GM10248 (cell line): ENCODE measurements at regions not wholly inside any gene's neighbourhood (a gene's known extent, or its start where the extent isn't known, plus 50 kb on each side); places are given as distances from the start of the nearest gene placed in this dataset.

ENCODE experiments used
- CTCF ChIA-PET: fragments of 300-600 bp; sonication (Branson Sonifier 250); formaldehyde crosslinking; extraction: SDS; loops from one replicate; lab custom pipeline; 2021; ENCODE audit warnings: antibody characterized with exemption; lab: Yijun Ruan, JAX
- POLR2A ChIA-PET: fragments of 350-650 bp; sonication (Branson Sonifier 250); formaldehyde crosslinking; extraction: SDS; loops from one replicate; lab custom pipeline; 2020; ENCODE audit warnings: antibody characterized with exemption; lab: Yijun Ruan, JAX
- DNase-seq: peaks from one replicate; pipeline ENCODE4 v3.0.0; 2012; ENCODE audit errors: extremely low spot score
- TF ChIP-seq, protein P1 (sequence below): IDR thresholded peaks from 2 replicates; pipeline ENCODE4 v1.5.1; 2012; ENCODE audit warnings: mild to moderate bottlenecking, low read depth; ENCODE audit errors: extremely low read depth, missing control alignments, control extremely low read depth

DNA sequence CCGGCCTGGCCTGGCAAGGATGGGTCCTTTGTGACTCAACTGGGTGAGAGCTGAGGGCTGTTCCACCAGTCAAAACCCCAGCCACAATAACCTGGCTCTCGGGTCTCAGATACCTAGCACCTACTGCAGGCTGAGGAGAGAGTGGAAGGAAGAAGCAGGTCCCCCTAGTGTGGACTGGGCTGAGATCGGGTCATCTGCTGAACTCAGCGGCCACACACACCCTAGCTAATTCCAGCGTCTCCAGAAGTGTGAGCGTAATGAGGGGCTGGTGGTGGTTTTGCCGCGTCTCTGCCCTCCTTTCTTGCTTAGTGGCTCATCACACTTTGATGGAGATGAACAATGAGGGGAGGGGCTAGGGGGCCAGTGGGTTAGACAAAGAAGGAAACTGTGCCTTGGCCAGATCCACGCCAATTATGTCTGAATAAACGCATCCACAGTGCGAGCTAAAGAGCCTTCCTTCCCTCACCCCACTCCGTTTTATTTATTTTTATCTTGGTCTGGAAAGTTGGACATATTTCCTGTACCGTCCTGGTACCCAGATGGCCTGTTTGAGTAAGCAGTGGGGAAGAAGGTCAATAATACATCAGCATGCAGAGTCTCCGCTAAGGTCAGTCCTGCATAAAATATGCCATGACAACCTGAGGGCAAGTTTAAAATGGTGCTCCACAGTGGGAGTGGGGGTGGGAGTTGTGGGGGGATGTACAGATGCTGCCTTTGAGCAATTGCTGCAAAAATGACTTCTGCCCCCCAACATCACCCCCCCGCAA is 370.0 kb downstream of the WDR72 start:
- CTCF ChIA-PET: interaction anchor here (0.7 kb wide), 1 partner anchor 27 kb away, joined by 3 read pairs; no protein-coding TSS in a partner anchor

DNA sequence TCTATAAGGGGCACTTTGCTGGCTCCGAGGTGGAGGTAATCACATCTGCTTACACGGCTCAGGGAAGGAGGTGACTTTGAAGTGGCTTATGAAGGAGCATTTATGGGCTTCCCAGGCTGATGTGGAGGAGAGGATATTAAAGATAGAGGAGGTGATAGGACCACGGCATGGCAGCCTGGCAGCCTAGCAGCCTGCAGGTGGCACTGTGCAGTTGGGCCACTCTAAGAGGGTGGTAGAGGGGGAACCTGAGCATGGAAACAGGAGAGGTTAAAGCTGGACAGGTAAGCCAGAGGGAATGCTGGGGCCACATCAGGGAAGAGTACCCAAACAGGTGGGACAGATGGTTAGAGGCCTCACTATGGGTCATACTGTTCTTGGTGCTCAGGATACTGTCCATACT is 375.0 kb downstream of the WDR72 start:
- TF ChIP-seq, protein P1, sequence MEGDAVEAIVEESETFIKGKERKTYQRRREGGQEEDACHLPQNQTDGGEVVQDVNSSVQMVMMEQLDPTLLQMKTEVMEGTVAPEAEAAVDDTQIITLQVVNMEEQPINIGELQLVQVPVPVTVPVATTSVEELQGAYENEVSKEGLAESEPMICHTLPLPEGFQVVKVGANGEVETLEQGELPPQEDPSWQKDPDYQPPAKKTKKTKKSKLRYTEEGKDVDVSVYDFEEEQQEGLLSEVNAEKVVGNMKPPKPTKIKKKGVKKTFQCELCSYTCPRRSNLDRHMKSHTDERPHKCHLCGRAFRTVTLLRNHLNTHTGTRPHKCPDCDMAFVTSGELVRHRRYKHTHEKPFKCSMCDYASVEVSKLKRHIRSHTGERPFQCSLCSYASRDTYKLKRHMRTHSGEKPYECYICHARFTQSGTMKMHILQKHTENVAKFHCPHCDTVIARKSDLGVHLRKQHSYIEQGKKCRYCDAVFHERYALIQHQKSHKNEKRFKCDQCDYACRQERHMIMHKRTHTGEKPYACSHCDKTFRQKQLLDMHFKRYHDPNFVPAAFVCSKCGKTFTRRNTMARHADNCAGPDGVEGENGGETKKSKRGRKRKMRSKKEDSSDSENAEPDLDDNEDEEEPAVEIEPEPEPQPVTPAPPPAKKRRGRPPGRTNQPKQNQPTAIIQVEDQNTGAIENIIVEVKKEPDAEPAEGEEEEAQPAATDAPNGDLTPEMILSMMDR: no peak
- ChIA-PET CTCF (no interaction called here), POLR2A (no interaction called here)
- no peak for DNase-seq

More for the DNA sequence above, 370.0 kb downstream of the WDR72 start:
- POLR2A ChIA-PET: no interaction called here
- TF ChIP-seq, protein P1: no peak
- DNase-seq: no peak

DNA sequence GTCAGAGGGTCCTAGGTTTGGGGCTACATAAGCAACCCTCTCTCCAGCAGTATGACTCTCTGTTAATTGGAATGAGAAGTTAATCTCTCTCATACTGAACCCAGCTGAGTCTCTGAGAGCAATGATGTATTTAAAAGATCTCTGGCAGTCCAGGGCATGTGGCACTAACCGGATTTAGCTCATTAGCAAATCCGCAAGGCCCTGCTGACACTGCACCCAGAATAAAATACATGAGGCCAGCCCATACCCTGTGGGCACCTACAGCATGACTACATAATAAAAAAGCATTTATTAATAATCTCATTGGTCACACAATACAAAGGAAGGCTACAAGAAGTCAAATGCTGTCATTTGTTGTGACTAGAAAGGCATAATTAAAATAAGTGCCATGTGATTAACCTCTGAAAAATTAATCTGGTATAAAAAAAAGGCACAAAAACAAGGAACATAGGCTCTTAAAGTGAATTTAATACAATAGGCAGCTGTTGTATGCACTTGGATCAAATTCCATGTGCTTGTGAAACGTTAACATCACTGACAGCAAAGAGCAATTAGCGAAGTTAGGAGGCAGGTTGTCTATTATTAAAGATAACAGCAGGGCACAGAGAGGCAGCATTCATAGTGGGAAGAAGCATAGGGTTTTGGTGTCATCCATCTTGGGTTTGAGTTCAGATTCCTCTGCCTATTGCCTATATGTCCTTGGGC is 381.2 kb downstream of the WDR72 start:
- POLR2A ChIA-PET: no interaction called here
- no peak for DNase-seq
- TF ChIP-seq, protein P1: no peak
- CTCF ChIA-PET: no interaction called here

DNA sequence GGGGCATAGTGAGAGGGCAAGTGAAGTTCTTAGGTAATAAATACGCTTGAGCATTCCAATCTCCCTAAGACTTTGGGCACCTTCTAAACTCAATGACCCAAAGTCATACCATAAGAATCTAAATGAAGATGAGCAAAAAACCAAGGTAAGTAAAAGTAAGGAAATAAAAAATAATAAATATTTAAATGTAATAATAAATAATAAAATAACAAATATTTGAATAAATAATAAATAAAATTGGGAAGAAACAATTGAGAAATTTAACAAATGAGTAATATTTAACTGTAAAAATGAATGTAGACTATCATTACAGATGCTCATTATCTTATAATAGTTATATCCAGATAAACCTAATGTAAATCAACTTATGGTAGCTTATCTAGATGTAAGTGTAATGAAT is 391.7 kb downstream of the WDR72 start:
- CTCF ChIA-PET: no interaction called here
- POLR2A ChIA-PET: no interaction called here

DNA sequence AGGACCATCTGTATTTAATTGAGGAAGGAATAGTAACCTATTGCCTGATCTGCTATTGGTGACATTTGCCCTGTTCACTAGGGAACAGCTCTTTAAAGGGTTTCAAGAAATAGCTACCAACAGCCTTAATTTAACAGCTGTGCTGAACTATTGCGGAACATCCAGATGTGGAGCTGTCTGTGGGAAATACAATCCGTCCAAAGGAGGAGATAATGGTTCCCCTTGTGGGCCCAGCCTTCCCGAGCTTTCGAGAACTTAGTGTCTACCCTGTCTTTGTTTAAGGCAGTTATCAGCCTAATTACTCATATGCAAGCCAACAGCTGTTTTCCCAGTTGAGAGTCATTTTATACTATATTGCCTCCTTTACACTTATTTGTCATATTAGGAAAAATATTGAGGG is 398.6 kb downstream of the WDR72 start:
- DNase-seq: no peak
- ChIA-PET POLR2A (no interaction called here), CTCF (no interaction called here)
- TF ChIP-seq, protein P1: no peak

More for the DNA sequence above, 391.7 kb downstream of the WDR72 start:
- no peak for DNase-seq
- TF ChIP-seq, protein P1: no peak

DNA sequence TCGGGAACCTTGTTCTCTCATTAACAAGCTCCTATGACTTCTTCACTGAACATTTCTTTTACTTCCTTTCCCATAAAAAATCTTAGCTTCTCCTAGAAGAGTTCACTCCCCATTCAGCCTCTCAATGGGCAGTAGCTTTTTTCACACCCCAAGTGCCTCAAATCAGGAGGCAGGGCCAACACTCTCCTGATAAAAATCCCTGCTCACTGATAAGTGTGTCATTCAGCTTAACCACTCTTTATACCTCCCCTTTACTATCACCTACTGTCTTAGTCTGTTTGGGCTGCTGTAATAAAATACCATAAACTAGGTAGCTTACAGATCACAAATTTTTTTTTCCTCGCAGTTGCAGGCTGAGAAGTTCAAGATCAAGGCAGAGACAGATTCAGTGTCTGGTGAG is 400.4 kb downstream of the WDR72 start:
- ChIA-PET POLR2A (no interaction called here), CTCF (interaction anchor here (1.1 to 1.4 kb wide), 2 partner anchors 13 to 16 kb away, joined by 3 to 4 read pairs; no protein-coding TSS in a partner anchor)
- no peak for DNase-seq
- TF ChIP-seq, protein P1: no peak
